Chondrocyte (in vitro differentiated cells): ENCODE measurements at regions not wholly inside any gene's neighbourhood (a gene's known extent, or its start where the extent isn't known, plus 50 kb on each side); places are given as distances from the start of the nearest gene placed in this dataset.

Experiments
- DNase-seq: peaks from one replicate; pipeline ENCODE4 v3.0.0; 2021; ENCODE audit warnings: mixed read lengths, low spot score
- H3K27ac Mint-ChIP-seq: one replicate; pipeline ENCODE4 v1.8.0; 2021; ENCODE audit warnings: mild to moderate bottlenecking, moderate library complexity, mixed read lengths; ENCODE audit not compliant: unreplicated experiment
- H3K27me3 Mint-ChIP-seq: 2 replicates; pipeline ENCODE4 v1.8.0; 2021; ENCODE audit warnings: low read depth, mixed read lengths
- H3K36me3 Mint-ChIP-seq: 2 replicates; pipeline ENCODE4 v1.8.0; 2021; ENCODE audit warnings: low read depth, mixed read lengths
- H3K4me1 Mint-ChIP-seq: 2 replicates; pipeline ENCODE4 v1.8.0; 2021; ENCODE audit warnings: low read depth, mild to moderate bottlenecking, mixed read lengths
- H3K4me3 Mint-ChIP-seq: one replicate; pipeline ENCODE4 v1.8.0; 2021; ENCODE audit warnings: mild to moderate bottlenecking, moderate library complexity, mixed read lengths; ENCODE audit not compliant: unreplicated experiment
- H3K9me3 Mint-ChIP-seq: 2 replicates; pipeline ENCODE4 v1.8.0; 2021; ENCODE audit warnings: low read depth, mixed read lengths
- TF ChIP-seq, protein P1 (sequence below): fragments of 200-600 bp; sonication (generic); IDR thresholded peaks from 2 replicates; pipeline ENCODE4 v1.5.0; 2021; ENCODE audit warnings: antibody characterized with exemption, mild to moderate bottlenecking, moderate library complexity

DNA sequence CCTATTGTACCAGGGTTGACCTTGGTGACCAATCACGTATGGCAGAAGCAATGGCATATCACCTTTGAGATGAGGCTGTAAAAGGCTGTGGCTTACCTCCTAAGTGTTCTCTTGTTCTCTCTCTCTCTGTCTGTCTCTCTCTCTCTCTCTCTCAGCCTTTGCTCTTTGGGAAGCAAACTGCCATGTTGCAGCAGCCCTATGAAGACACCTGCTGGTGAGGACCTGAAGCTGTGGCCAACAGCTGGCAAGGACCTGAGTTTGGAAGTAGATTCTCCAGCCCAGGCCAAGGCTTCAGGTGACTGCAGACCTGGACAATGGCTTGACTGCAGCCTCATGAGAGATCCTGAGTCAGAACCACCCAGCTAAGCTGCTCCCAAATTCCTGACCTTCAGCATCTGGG is 161.4 kb downstream of the GPAM start:
- no peak for DNase-seq
- H3K4me1 Mint-ChIP-seq: no peaks in the 10 kb centered on the region
- TF ChIP-seq, protein P1, sequence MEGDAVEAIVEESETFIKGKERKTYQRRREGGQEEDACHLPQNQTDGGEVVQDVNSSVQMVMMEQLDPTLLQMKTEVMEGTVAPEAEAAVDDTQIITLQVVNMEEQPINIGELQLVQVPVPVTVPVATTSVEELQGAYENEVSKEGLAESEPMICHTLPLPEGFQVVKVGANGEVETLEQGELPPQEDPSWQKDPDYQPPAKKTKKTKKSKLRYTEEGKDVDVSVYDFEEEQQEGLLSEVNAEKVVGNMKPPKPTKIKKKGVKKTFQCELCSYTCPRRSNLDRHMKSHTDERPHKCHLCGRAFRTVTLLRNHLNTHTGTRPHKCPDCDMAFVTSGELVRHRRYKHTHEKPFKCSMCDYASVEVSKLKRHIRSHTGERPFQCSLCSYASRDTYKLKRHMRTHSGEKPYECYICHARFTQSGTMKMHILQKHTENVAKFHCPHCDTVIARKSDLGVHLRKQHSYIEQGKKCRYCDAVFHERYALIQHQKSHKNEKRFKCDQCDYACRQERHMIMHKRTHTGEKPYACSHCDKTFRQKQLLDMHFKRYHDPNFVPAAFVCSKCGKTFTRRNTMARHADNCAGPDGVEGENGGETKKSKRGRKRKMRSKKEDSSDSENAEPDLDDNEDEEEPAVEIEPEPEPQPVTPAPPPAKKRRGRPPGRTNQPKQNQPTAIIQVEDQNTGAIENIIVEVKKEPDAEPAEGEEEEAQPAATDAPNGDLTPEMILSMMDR: no peak
- peaks cover 13% of the 10 kb centered on the region for H3K9me3 Mint-ChIP-seq
- no peaks in the 10 kb centered on the region for H3K36me3 Mint-ChIP-seq
- no peak overlapping the region for H3K27ac Mint-ChIP-seq
- no peak overlapping the region for H3K4me3 Mint-ChIP-seq
- H3K27me3 Mint-ChIP-seq: no peaks in the 10 kb centered on the region

- H3K27me3 Mint-ChIP-seq: no peaks in the 10 kb centered on the region
- H3K36me3 Mint-ChIP-seq: no peaks in the 10 kb centered on the region
- no peaks in the 10 kb centered on the region for H3K4me1 Mint-ChIP-seq
- H3K4me3 Mint-ChIP-seq: no peak overlapping the region
- no peak for DNase-seq
- no peak overlapping the region for H3K27ac Mint-ChIP-seq
- TF ChIP-seq, protein P1: no peak
- H3K9me3 Mint-ChIP-seq: peaks cover 12% of the 10 kb centered on the region
Measured at GRCh38 chr10:112024079-112024478, 159.5 kb downstream of the GPAM start.

- Mint-ChIP-seq H3K27ac (no peak overlapping the region), H3K4me3 (no peak overlapping the region), H3K36me3 (no peaks in the 10 kb centered on the region), H3K9me3 (peaks cover 20% of the 10 kb centered on the region), H3K4me1 (no peaks in the 10 kb centered on the region), H3K27me3 (no peaks in the 10 kb centered on the region)
- TF ChIP-seq, protein P1: no peak
- no peak for DNase-seq
Measured at GRCh38 chr10:112025228-112025627, 158.3 kb downstream of the GPAM start.

DNA sequence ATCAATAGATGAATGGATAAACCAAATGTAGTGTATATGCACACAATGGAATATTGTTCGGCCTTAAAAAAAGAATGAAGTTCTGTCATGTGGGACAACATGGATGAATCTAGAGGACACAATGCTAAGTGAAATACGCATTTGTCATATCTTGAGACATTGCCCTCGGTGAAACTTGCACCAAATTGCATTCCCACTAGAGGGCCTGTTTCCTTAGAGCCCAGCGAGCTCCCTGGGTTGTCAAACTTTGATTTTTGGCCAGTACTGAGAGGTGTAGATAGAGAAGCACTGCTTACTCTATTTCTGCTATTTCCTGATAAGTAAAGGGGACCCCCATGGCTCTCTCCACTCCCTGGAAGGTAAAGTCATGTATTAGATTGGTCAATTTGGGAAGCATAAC is 157.1 kb downstream of the GPAM start:
- TF ChIP-seq, protein P1: no peak
- no peaks in the 10 kb centered on the region for H3K4me1 Mint-ChIP-seq

DNA sequence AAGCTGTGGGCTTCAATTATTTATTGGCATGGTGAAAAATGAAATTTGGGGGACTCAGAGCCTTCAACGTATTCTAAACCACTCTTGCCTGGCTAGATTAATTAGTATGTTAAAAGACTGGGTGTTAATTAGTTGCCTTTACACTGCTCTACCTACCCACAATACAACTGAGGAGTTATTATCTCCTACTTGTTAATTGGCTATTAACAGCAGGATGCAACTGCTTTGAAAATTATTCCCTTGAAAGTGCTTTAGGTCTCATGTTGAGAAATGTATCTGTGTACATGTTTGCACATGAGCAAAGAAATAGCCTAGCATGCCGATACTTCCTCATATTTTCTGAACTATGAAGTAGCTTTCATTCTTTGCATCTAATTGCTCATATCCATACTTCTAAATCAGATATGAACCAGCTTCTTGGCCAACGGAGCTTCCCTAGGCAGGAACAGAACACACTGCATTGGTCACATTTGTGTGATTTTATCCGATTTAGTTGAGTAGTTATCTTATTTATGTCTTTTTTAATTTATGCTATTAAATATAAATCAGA is 155.8 kb downstream of the GPAM start:
- no peaks in the 10 kb centered on the region for H3K36me3 Mint-ChIP-seq
- no peaks in the 10 kb centered on the region for H3K27me3 Mint-ChIP-seq
- DNase-seq: no peak
- H3K4me3 Mint-ChIP-seq: no peak overlapping the region
- peaks cover 36% of the 10 kb centered on the region for H3K9me3 Mint-ChIP-seq
- no peak overlapping the region for H3K27ac Mint-ChIP-seq
- TF ChIP-seq, protein P1: no peak
- no peaks in the 10 kb centered on the region for H3K4me1 Mint-ChIP-seq

More for the DNA sequence above, 157.1 kb downstream of the GPAM start:
- Mint-ChIP-seq H3K27me3 (no peaks in the 10 kb centered on the region), H3K9me3 (peaks cover 27% of the 10 kb centered on the region), H3K4me3 (no peak overlapping the region), H3K36me3 (no peaks in the 10 kb centered on the region), H3K27ac (no peak overlapping the region)
- no peak for DNase-seq
